ENCODE measurements at regions not wholly inside any gene's neighbourhood (a gene's known extent, or its start where the extent isn't known, plus 50 kb on each side); places are given as distances from the start of the nearest gene placed in this dataset.

GRCh38 chr12:107590413-107590812, 95.2 kb upstream of the PWP1 start:
- no peaks in the 10 kb centered on the region for H3K79me2 ChIP-seq (ENCODE audit: low read length)
- no peaks in the 10 kb centered on the region for H3K27me3 ChIP-seq (ENCODE audit: low read length)
- POLR2A ChIA-PET (ENCODE audit: unreplicated experiment) = no interaction called here
- CTCF ChIA-PET = no interaction called here
- no peak overlapping the region for H3K4me3 ChIP-seq (ENCODE audit: low read length)
- DNase-seq = no peak
- no peak for ATAC-seq
- H3K4me1 ChIP-seq (ENCODE audit: insufficient read depth, low read length) = peaks cover 10% of the 10 kb centered on the region
- no peaks in the 10 kb centered on the region for H3K9me3 ChIP-seq (ENCODE audit: low read length)
- no peaks in the 10 kb centered on the region for H3F3A ChIP-seq (ENCODE audit: low read length, unreplicated experiment)
- no TSS peak for BruUV-seq (replicated peaks)
- no peaks in the 10 kb centered on the region for H3K9me2 ChIP-seq (replicated peaks; ENCODE audit: low read length)
- no peaks in the 10 kb centered on the region for H4K20me1 ChIP-seq (ENCODE audit: low read length)
- intact Hi-C loops (cut with micrococcal nuclease) = no loop called here
- H3K9ac ChIP-seq (ENCODE audit: low read length) = no peak overlapping the region
- no peak overlapping the region for H3K4me2 ChIP-seq (ENCODE audit: low read length)
- H3K27ac ChIP-seq (ENCODE audit: low read length) = no peak overlapping the region
- H3K36me3 ChIP-seq (ENCODE audit: low read depth, low read length) = no peaks in the 10 kb centered on the region
- H2AFZ ChIP-seq (ENCODE audit: low read length) = no peak overlapping the region
- TF ChIP-seq CTCF (conservative IDR thresholded peaks at IDR 0.05; ENCODE audit: low read depth, low read length) (no peak), EZH2phosphoT487 (IDR thresholded peaks at IDR 0.05; ENCODE audit: borderline replicate concordance, low read length) (no peak), EZH2 (IDR thresholded peaks at IDR 0.05; ENCODE audit: low read length, unreplicated experiment) (no peak)

DNA sequence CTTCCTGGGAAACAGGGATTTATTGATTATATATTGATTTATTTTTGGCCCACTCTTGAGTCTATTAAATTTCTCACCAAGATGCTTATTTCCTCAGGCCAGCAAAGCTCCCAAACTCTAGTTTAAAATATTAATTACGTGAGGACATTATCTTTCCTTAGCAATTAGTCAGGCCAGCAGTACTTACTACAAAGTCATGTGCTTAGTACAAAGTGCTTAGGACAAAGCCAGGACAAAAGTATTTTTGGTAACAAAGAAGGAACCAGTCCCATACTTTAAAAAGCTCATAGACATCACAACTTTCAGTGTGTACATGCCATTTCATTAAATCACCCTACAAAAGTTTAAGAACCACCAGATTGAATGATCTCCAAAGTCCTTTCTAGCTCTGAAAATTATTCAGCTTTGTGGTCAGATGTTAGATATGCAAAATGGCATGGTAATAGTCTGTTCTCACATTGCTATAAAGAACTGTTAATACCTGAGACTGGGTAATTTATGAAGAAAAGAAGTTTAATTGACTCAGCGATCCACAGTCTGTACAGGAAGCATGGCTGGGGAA, 94.7 kb upstream of the PWP1 start:
- no peaks in the 10 kb centered on the region for H3K9me3 ChIP-seq (ENCODE audit: low read length)

More for the DNA sequence above, 94.7 kb upstream of the PWP1 start:
- POLR2A ChIA-PET (ENCODE audit: unreplicated experiment) = no interaction called here
- no peak overlapping the region for H3K9ac ChIP-seq (ENCODE audit: low read length)
- H3K4me1 ChIP-seq (ENCODE audit: insufficient read depth, low read length) = peaks cover 10% of the 10 kb centered on the region
- no peaks in the 10 kb centered on the region for H3K36me3 ChIP-seq (ENCODE audit: low read depth, low read length)
- intact Hi-C loops (cut with micrococcal nuclease) = no loop called here
- no peaks in the 10 kb centered on the region for H3K27me3 ChIP-seq (ENCODE audit: low read length)
- no peak for TF ChIP-seq EZH2 (IDR thresholded peaks at IDR 0.05; ENCODE audit: low read length, unreplicated experiment)
- no peak for TF ChIP-seq EZH2phosphoT487 (IDR thresholded peaks at IDR 0.05; ENCODE audit: borderline replicate concordance, low read length)
- TF ChIP-seq CTCF (conservative IDR thresholded peaks at IDR 0.05; ENCODE audit: low read depth, low read length) = no peak
- no peaks in the 10 kb centered on the region for H3K9me2 ChIP-seq (replicated peaks; ENCODE audit: low read length)
- H2AFZ ChIP-seq (ENCODE audit: low read length) = no peak overlapping the region
- ATAC-seq (no peak), DNase-seq (no peak)
- no peaks in the 10 kb centered on the region for H4K20me1 ChIP-seq (ENCODE audit: low read length)
- no peaks in the 10 kb centered on the region for H3F3A ChIP-seq (ENCODE audit: low read length, unreplicated experiment)
- no peak overlapping the region for H3K4me3 ChIP-seq (ENCODE audit: low read length)
- H3K27ac ChIP-seq (ENCODE audit: low read length) = no peak overlapping the region
- CTCF ChIA-PET = no interaction called here
- no TSS peak for BruUV-seq (replicated peaks)
- H3K79me2 ChIP-seq (ENCODE audit: low read length) = no peaks in the 10 kb centered on the region
- no peak overlapping the region for H3K4me2 ChIP-seq (ENCODE audit: low read length)

Data from PC-3 (cell line).